ENCODE measurements at regions not wholly inside any gene's neighbourhood (a gene's known extent, or its start where the extent isn't known, plus 50 kb on each side); places are given as distances from the start of the nearest gene placed in this dataset.

GRCh38 chr3:127356381-127356780 is 68.5 kb upstream of the PRR20G start:
- no peaks in the 10 kb centered on the region for H3K79me2 ChIP-seq (ENCODE audit: low read depth)
- no peak overlapping the region for H3K4me2 ChIP-seq
- H3K27ac ChIP-seq: no peak overlapping the region
- H2AFZ ChIP-seq: no peak overlapping the region
- CTCF ChIA-PET: no interaction called here
- no peaks in the 10 kb centered on the region for H3K36me3 ChIP-seq (ENCODE audit: low read depth)
- intact Hi-C loops (cut with micrococcal nuclease; ENCODE audit: unreplicated experiment): no loop called here
- H3K9me2 ChIP-seq (ENCODE audit: insufficient read depth): no peaks in the 10 kb centered on the region
- DNase-seq: no peak
- TF ChIP-seq CTCF (conservative IDR thresholded peaks at IDR 0.05) (no peak), EZH2 (IDR thresholded peaks at IDR 0.05; ENCODE audit: low read depth) (no peak)
- no TSS peak for BruUV-seq (replicated peaks)
- H3K9me3 ChIP-seq (ENCODE audit: insufficient read depth, low read depth): peaks cover 4% of the 10 kb centered on the region; the same call in 1 of the 2 replicates
- H3F3A ChIP-seq (ENCODE audit: insufficient read depth, low read depth): no peaks in the 10 kb centered on the region
- no peaks in the 10 kb centered on the region for H4K20me1 ChIP-seq (ENCODE audit: insufficient read depth)
- no peaks in the 10 kb centered on the region for H3K4me1 ChIP-seq (replicated peaks; ENCODE audit: insufficient read depth)
- POLR2A ChIA-PET (ENCODE audit: unreplicated experiment): no interaction called here
- no peak overlapping the region for H3K4me3 ChIP-seq
- peaks cover 25% of the 10 kb centered on the region for H3K27me3 ChIP-seq (ENCODE audit: insufficient read depth, low read depth)

GRCh38 chr3:127354761-127355160 is 66.9 kb upstream of the PRR20G start:
- CTCF ChIA-PET: no interaction called here
- TF ChIP-seq CTCF (conservative IDR thresholded peaks at IDR 0.05) (no peak), EZH2 (IDR thresholded peaks at IDR 0.05; ENCODE audit: low read depth) (no peak)

GRCh38 chr3:127352612-127353011 is 64.8 kb upstream of the PRR20G start:
- ChIA-PET POLR2A (ENCODE audit: unreplicated experiment) (interaction anchor here (0.6 kb wide), 1 partner anchor 1727 kb away, joined by 3 read pairs; no protein-coding TSS in a partner anchor), CTCF (no interaction called here)

More at GRCh38 chr3:127354761-127355160, 66.9 kb upstream of the PRR20G start:
- no peak overlapping the region for H2AFZ ChIP-seq
- H3K79me2 ChIP-seq (ENCODE audit: low read depth): no peaks in the 10 kb centered on the region
- H3K4me1 ChIP-seq (replicated peaks; ENCODE audit: insufficient read depth): no peaks in the 10 kb centered on the region
- BruUV-seq (replicated peaks): no TSS peak
- no peak overlapping the region for H3K27ac ChIP-seq
- H3K9me2 ChIP-seq (ENCODE audit: insufficient read depth): no peaks in the 10 kb centered on the region
- no peaks in the 10 kb centered on the region for H3F3A ChIP-seq (ENCODE audit: insufficient read depth, low read depth)
- H3K27me3 ChIP-seq (ENCODE audit: insufficient read depth, low read depth): peaks cover 37% of the 10 kb centered on the region
- H3K36me3 ChIP-seq (ENCODE audit: low read depth): no peaks in the 10 kb centered on the region
- H3K4me3 ChIP-seq: no peak overlapping the region
- POLR2A ChIA-PET (ENCODE audit: unreplicated experiment): no interaction called here
- DNase-seq: no peak
- peaks cover 4% of the 10 kb centered on the region; the same call in 1 of the 2 replicates for H3K9me3 ChIP-seq (ENCODE audit: insufficient read depth, low read depth)
- intact Hi-C loops (cut with micrococcal nuclease; ENCODE audit: unreplicated experiment): no loop called here
- no peaks in the 10 kb centered on the region for H4K20me1 ChIP-seq (ENCODE audit: insufficient read depth)
- H3K4me2 ChIP-seq: no peak overlapping the region

More at GRCh38 chr3:127352612-127353011, 64.8 kb upstream of the PRR20G start:
- peaks cover 4% of the 10 kb centered on the region; the same call in 1 of the 2 replicates for H3K9me3 ChIP-seq (ENCODE audit: insufficient read depth, low read depth)
- no peak for DNase-seq
- intact Hi-C loops (cut with micrococcal nuclease; ENCODE audit: unreplicated experiment): no loop called here
- H3K79me2 ChIP-seq (ENCODE audit: low read depth): no peaks in the 10 kb centered on the region
- no peak overlapping the region for H3K4me2 ChIP-seq
- H3F3A ChIP-seq (ENCODE audit: insufficient read depth, low read depth): no peaks in the 10 kb centered on the region
- peaks cover 48% of the 10 kb centered on the region for H3K27me3 ChIP-seq (ENCODE audit: insufficient read depth, low read depth)
- no peaks in the 10 kb centered on the region for H3K36me3 ChIP-seq (ENCODE audit: low read depth)
- no peaks in the 10 kb centered on the region for H4K20me1 ChIP-seq (ENCODE audit: insufficient read depth)
- no peak overlapping the region for H3K4me3 ChIP-seq
- H2AFZ ChIP-seq: no peak overlapping the region
- no peaks in the 10 kb centered on the region for H3K9me2 ChIP-seq (ENCODE audit: insufficient read depth)
- no peaks in the 10 kb centered on the region for H3K4me1 ChIP-seq (replicated peaks; ENCODE audit: insufficient read depth)
- TF ChIP-seq EZH2 (IDR thresholded peaks at IDR 0.05; ENCODE audit: low read depth): no peak
- no peak for TF ChIP-seq CTCF (conservative IDR thresholded peaks at IDR 0.05)
- H3K27ac ChIP-seq: no peak overlapping the region
- no TSS peak for BruUV-seq (replicated peaks)
